ENCODE measurements at regions not wholly inside any gene's neighbourhood (a gene's known extent, or its start where the extent isn't known, plus 50 kb on each side); places are given as distances from the start of the nearest gene placed in this dataset.
"Not testable (repeated sequence)": the region's sequence is repeated elsewhere in the genome, so short reads cannot be mapped to it uniquely, and the experiment has no call there.

GRCh38 chr2:118443596-118443995, 355.3 kb downstream of the INSIG2 start:
- DNase-seq = no peak
- Mint-ChIP-seq H3K27me3 (ENCODE audit: low read depth) (peaks cover 3% of the 10 kb centered on the region), H3K9me3 (no peaks in the 10 kb centered on the region), H3K36me3 (ENCODE audit: insufficient read depth) (no peaks in the 10 kb centered on the region), H3K4me1 (ENCODE audit: low read depth) (no peaks in the 10 kb centered on the region), H3K4me3 (no peak overlapping the region)
- ATAC-seq = no peak

DNA sequence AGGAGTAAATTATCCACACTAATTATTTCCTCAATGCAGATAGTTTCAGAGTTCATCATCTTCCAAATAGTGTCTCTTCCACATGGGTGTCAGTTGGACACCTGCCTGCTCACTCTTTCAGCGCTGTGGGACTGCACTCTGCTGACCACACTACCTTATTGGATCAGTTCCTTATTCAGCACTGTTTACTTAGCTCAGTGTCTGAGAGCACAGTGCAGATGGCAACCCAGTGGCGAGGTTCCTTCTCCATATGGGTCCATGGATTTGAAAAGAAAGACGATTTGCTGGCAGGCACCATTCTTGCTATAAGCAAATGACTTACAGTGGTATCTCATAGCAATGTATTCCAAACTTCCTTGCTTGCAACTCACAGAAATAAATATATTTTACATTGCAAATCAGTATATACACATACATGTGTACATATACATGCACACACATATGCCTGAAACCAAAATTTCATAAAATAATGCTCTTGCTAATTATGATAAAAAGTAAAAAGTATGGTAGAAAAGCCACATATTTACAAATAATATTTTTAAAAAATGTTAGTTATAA, 354.8 kb downstream of the INSIG2 start:
- Mint-ChIP-seq H3K4me1 (ENCODE audit: low read depth) (no peaks in the 10 kb centered on the region), H3K27me3 (ENCODE audit: low read depth) (peaks cover 3% of the 10 kb centered on the region), H3K36me3 (ENCODE audit: insufficient read depth) (no peaks in the 10 kb centered on the region), H3K4me3 (no peak overlapping the region), H3K9me3 (no peaks in the 10 kb centered on the region)
- no peak for ATAC-seq
- no peak for DNase-seq

DNA sequence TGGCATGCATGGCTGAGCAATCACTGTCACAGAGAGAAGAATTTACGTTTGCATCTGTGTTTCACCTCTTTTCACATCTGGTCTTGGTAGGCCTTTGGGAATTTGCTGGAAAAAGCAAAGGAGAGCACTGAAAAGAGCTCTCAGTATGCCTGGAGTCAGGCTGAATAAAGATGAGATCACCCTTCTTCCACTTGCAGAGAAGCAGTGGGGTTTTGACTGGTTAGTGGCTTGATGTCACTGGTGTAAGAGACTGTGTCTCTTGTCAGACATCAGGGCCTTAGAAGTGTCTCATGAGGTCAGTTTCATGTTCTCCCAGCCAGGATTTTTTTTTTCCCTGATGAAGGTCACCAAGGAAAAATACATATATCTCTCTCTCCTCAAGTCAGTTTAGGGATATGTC, 353.8 kb downstream of the INSIG2 start:
- Mint-ChIP-seq H3K9me3 (no peaks in the 10 kb centered on the region), H3K4me3 (no peak overlapping the region), H3K4me1 (ENCODE audit: low read depth) (no peaks in the 10 kb centered on the region), H3K27me3 (ENCODE audit: low read depth) (peaks cover 3% of the 10 kb centered on the region), H3K36me3 (ENCODE audit: insufficient read depth) (no peaks in the 10 kb centered on the region)
- ATAC-seq (no peak), DNase-seq (no peak)

- H3K4me3 Mint-ChIP-seq = no peak overlapping the region
- H3K9me3 Mint-ChIP-seq = no peaks in the 10 kb centered on the region
- DNase-seq (no peak), ATAC-seq (no peak)
- no peaks in the 10 kb centered on the region for H3K36me3 Mint-ChIP-seq (ENCODE audit: insufficient read depth)
- H3K27me3 Mint-ChIP-seq (ENCODE audit: low read depth) = peaks cover 4% of the 10 kb centered on the region
- H3K4me1 Mint-ChIP-seq (ENCODE audit: low read depth) = no peaks in the 10 kb centered on the region
These were observed 352.3 kb downstream of the INSIG2 start for GRCh38 chr2:118440404-118441098.

DNA sequence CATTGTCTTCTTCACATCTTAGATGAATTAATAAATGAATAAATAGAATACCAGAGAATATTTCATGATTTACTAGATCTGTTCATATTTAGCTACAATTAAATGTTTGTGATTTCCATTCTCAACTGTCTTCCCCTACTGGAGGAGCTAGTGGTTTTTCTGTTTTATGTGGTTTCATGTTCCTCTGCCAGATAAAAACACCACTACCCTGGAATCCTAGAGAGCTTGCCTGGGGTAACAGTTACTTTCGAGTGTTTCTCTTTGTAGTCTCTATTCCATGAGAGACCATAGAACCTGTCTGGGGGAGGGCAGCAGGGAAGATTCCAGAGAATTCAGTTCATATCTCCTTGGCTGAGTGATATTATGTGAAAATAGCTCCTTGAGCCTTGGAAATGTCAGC, 349.2 kb downstream of the INSIG2 start:
- Mint-ChIP-seq H3K27me3 (ENCODE audit: low read depth) (peaks cover 2% of the 10 kb centered on the region), H3K4me1 (ENCODE audit: low read depth) (no peaks in the 10 kb centered on the region), H3K4me3 (no peak overlapping the region), H3K36me3 (ENCODE audit: insufficient read depth) (no peaks in the 10 kb centered on the region), H3K9me3 (no peaks in the 10 kb centered on the region)
- DNase-seq (no peak), ATAC-seq (no peak)

- peaks cover 8% of the 10 kb centered on the region for H3K27me3 Mint-ChIP-seq (ENCODE audit: low read depth)
These were observed 343.7 kb downstream of the INSIG2 start for GRCh38 chr2:118431997-118432396.

DNA sequence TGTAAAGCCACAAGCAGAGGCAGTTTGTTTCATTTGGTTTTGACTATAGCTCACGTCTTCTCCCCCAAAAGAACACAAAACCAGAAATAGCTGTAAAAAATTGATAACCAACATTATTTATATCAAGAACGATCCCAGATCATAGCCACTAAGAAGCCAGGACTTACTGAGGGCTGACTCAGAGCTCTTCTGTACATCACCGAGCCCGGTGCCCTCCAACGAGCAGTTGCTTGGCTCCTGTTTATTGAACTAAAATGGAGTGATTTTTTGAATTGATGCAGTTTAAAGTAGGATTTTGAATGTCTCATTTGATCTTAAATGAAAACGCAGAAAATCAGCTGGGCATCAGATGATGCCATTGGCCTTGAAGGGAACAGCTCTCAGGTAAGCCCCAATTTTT, 343.3 kb downstream of the INSIG2 start:
- peaks cover 8% of the 10 kb centered on the region for H3K27me3 Mint-ChIP-seq (ENCODE audit: low read depth)
- DNase-seq (no peak), ATAC-seq (no peak)
- no peaks in the 10 kb centered on the region for H3K36me3 Mint-ChIP-seq (ENCODE audit: insufficient read depth)
- no peak overlapping the region for H3K4me3 Mint-ChIP-seq
- peaks cover 3% of the 10 kb centered on the region for H3K9me3 Mint-ChIP-seq
- H3K4me1 Mint-ChIP-seq (ENCODE audit: low read depth) = no peaks in the 10 kb centered on the region

More at GRCh38 chr2:118431997-118432396, 343.7 kb downstream of the INSIG2 start:
- H3K9me3 Mint-ChIP-seq = peaks cover 3% of the 10 kb centered on the region
- no peak overlapping the region for H3K4me3 Mint-ChIP-seq
- ATAC-seq (no peak), DNase-seq (no peak)
- no peaks in the 10 kb centered on the region for H3K4me1 Mint-ChIP-seq (ENCODE audit: low read depth)
- H3K36me3 Mint-ChIP-seq (ENCODE audit: insufficient read depth) = no peaks in the 10 kb centered on the region

DNA sequence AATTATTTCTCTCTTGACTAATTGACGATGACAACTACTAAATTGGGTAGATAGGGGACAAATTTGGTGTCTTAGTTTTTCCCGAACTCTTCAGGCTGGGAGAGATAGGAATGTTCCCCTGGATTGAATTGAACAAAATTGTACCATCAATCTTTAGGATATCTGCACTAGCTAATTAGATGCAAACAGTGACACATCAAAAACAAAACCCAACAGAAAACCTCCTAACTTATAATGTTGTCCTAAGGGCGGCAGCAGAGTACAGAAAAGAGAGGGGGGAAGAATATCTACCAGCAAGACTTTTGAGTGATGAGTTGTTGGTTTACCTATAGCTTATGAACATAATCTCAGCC, 342.9 kb downstream of the INSIG2 start:
- Mint-ChIP-seq H3K36me3 (ENCODE audit: insufficient read depth) (no peaks in the 10 kb centered on the region), H3K27me3 (ENCODE audit: low read depth) (peaks cover 8% of the 10 kb centered on the region), H3K4me1 (ENCODE audit: low read depth) (no peaks in the 10 kb centered on the region), H3K9me3 (peaks cover 3% of the 10 kb centered on the region), H3K4me3 (no peak overlapping the region)
- no peak for ATAC-seq
- no peak for DNase-seq

GRCh38 chr2:118430510-118431164, 342.4 kb downstream of the INSIG2 start:
- no peaks in the 10 kb centered on the region for H3K36me3 Mint-ChIP-seq (ENCODE audit: insufficient read depth)
- H3K4me1 Mint-ChIP-seq (ENCODE audit: low read depth) = no peaks in the 10 kb centered on the region
- peaks cover 8% of the 10 kb centered on the region for H3K27me3 Mint-ChIP-seq (ENCODE audit: low read depth)
- no peak overlapping the region for H3K4me3 Mint-ChIP-seq
- peaks cover 3% of the 10 kb centered on the region for H3K9me3 Mint-ChIP-seq
- ATAC-seq (no peak), DNase-seq (no peak)

- Mint-ChIP-seq H3K36me3 (ENCODE audit: insufficient read depth) (no peaks in the 10 kb centered on the region), H3K4me3 (no peak overlapping the region), H3K27me3 (ENCODE audit: low read depth) (peaks cover 6% of the 10 kb centered on the region), H3K9me3 (peaks cover 6% of the 10 kb centered on the region), H3K4me1 (ENCODE audit: low read depth) (no peaks in the 10 kb centered on the region)
- DNase-seq (no peak), ATAC-seq (no peak)
These were observed 336.9 kb downstream of the INSIG2 start for GRCh38 chr2:118425191-118425590.

- H3K36me3 Mint-ChIP-seq (ENCODE audit: insufficient read depth) = no peaks in the 10 kb centered on the region
- H3K4me1 Mint-ChIP-seq (ENCODE audit: low read depth) = no peaks in the 10 kb centered on the region
- no peak for ATAC-seq
- peaks cover 6% of the 10 kb centered on the region for H3K9me3 Mint-ChIP-seq
- no peak overlapping the region for H3K4me3 Mint-ChIP-seq
- H3K27me3 Mint-ChIP-seq (ENCODE audit: low read depth) = no peaks in the 10 kb centered on the region
- no peak for DNase-seq
These were observed 335.5 kb downstream of the INSIG2 start for GRCh38 chr2:118423776-118424175.

- Mint-ChIP-seq H3K4me3 (no peak overlapping the region), H3K36me3 (ENCODE audit: insufficient read depth) (no peaks in the 10 kb centered on the region), H3K4me1 (ENCODE audit: low read depth) (no peaks in the 10 kb centered on the region), H3K9me3 (peaks cover 4% of the 10 kb centered on the region), H3K27me3 (ENCODE audit: low read depth) (no peaks in the 10 kb centered on the region)
- no peak for DNase-seq
- ATAC-seq = no peak
These were observed 333.4 kb downstream of the INSIG2 start for GRCh38 chr2:118421648-118422047.

DNA sequence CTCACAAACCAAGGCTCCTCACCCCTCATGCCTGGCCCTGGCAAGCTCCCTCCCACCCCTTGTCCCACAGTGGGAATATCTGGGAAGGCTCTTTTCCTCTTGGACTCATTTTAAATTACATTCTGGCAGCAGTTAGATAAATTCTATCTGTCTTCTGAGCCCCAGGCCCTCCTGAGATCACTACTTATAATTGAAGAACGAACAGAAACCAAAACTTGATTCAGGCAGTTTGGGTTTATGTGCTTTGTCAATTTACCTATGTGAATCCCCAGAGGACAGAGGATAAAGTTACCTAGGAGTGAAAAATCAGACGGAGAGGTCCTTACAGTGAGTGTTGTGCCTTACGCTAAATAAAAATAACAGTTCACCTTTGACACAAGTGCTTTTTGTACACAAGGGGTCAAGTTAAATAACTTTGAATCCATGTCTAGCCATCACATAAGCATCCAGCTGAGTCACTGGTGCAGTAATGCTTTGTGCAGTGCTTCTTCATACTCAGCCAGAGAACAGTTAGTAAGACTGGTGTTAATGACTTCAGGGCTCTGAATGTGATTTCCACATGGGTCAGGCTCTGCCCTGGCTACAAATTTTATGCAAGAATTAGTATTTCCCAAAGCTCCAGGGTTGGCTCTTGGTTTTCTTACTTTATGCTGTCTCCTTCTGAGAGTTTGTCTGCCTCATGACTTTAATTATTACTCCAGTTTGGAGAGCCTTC, 329.3 kb downstream of the INSIG2 start:
- Mint-ChIP-seq H3K4me3 (no peak overlapping the region), H3K4me1 (ENCODE audit: low read depth) (no peaks in the 10 kb centered on the region), H3K27me3 (ENCODE audit: low read depth) (no peaks in the 10 kb centered on the region), H3K36me3 (ENCODE audit: insufficient read depth) (no peaks in the 10 kb centered on the region), H3K9me3 (peaks cover 4% of the 10 kb centered on the region)
- DNase-seq = no peak
- no peak for ATAC-seq

- not testable (repeated sequence) for H3K9me3 Mint-ChIP-seq; H3K27me3 Mint-ChIP-seq (ENCODE audit: low read depth); H3K4me3 Mint-ChIP-seq; DNase-seq; H3K4me1 Mint-ChIP-seq (ENCODE audit: low read depth); H3K36me3 Mint-ChIP-seq (ENCODE audit: insufficient read depth); ATAC-seq
These were observed 326.9 kb downstream of the INSIG2 start for GRCh38 chr2:118415186-118415585.

Measured in activated T-cell treated with anti-CD3 and anti-CD28 coated beads, Interleukin-2, amount 50 U/mL, for 4 hours (primary cell).